Bronchial epithelial cell (primary cell): ENCODE measurements at regions not wholly inside any gene's neighbourhood (a gene's known extent, or its start where the extent isn't known, plus 50 kb on each side); places are given as distances from the start of the nearest gene placed in this dataset.

Experiments
- DNase-seq: peaks from one replicate; pipeline ENCODE4 v3.0.0-alpha.2; 2010; ENCODE audit warnings: low read depth
- FAIRE-seq: peaks from 2 replicates; lab custom pipeline; 2011; peaks lifted over from hg19 to GRCh38; lab: Jason Lieb, UNC
- H3K27me3 ChIP-seq: 2 replicates; pipeline ENCODE4 v1.5.1; 2011; ENCODE audit warnings: low read length; ENCODE audit not compliant: control insufficient read depth, insufficient read depth
- H3K36me3 ChIP-seq: 2 replicates; pipeline ENCODE4 v1.5.1; 2011; ENCODE audit warnings: low read length; ENCODE audit not compliant: control insufficient read depth, insufficient read depth
- H3K4me3 ChIP-seq: 2 replicates; pipeline ENCODE4 v1.5.1; 2011; ENCODE audit warnings: mild to moderate bottlenecking, low read depth, low read length, control low read depth
- CTCF ChIP-seq: IDR thresholded peaks from 2 replicates; pipeline ENCODE4 v1.5.1; 2011; ENCODE audit warnings: mild to moderate bottlenecking, moderate library complexity, low read length, control low read depth, inconsistent platforms; ENCODE audit not compliant: insufficient read depth, severe bottlenecking

DNA sequence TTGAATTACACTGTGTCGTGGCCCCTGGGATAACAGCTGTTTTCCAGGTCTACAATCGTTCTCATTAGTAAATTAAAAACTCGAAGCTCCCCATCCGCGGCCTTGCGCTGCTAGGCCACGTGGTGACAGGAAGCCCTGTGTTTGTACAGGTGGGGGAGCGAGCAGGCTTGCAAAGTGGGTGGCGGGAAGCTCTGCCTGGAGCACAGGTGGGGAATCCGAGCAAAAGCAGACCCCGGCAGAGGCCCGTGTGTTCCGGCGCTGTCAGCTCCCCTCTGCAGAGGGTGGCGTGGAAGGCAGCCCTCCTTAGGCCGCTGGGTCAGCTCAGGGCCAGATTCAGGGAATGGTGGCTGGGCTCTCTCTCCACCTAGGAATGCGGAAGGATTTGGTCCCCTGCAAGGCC is 59.5 kb upstream of the ERCC6L2 start:
- no peak for FAIRE-seq
- DNase-seq, result no peak
- TF ChIP-seq CTCF, result no peak

DNA sequence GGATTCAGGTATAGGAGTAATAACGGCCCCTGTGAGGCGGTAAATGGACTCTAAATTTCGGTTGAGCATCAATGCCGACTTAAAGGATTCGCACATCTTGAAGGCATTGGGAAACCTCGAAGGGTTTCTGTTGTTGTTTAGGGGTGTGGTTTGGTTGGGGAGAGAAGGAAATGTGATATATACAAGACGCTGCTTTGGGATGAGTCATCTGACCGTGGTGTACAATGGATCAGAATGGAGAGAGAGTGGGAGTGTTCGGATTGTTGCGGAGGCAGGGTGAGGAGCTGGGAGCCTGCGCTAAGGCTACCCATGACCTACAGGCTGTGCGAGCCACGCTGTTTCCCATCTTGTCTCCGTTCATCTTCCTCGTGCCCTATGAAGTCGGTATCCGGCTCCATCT is 60.4 kb upstream of the ERCC6L2 start:
- no peak for TF ChIP-seq CTCF
- H3K36me3 ChIP-seq, result no peaks in the 10 kb centered on the region
- no peaks in the 10 kb centered on the region for H3K27me3 ChIP-seq
- FAIRE-seq, result no peak
- peak; percentile 10 for DNase-seq
- H3K4me3 ChIP-seq, result no peak overlapping the region

More for the DNA sequence above, 59.5 kb upstream of the ERCC6L2 start:
- Histone ChIP-seq H3K4me3 (no peak overlapping the region), H3K27me3 (no peaks in the 10 kb centered on the region), H3K36me3 (no peaks in the 10 kb centered on the region)

DNA sequence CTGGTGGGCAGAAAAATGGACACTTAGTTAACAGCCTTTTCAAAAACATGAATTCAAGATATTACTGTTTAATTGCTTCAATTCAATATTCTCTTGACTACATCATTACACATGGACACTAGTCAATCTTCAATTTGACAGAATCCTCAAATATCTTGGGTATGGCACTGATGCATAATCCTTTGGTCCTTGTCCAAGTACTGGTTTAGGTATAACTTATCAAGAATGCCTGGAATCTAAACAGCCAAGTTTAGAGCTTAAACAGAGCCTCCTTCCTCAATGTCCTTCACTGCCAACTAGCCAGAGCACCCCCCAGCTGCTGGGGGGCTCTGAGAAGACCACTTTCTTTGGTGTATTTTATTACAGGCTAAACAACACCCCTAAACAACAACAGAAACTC is 61.6 kb upstream of the ERCC6L2 start:
- Histone ChIP-seq H3K36me3 (no peaks in the 10 kb centered on the region), H3K27me3 (no peaks in the 10 kb centered on the region), H3K4me3 (no peak overlapping the region)
- FAIRE-seq, result no peak
- no peak for TF ChIP-seq CTCF
- no peak for DNase-seq

- no peak for TF ChIP-seq CTCF
- H3K27me3 ChIP-seq, result no peaks in the 10 kb centered on the region
- FAIRE-seq (no peak), DNase-seq (peak; percentile 21)
- H3K4me3 ChIP-seq, result no peak overlapping the region
- no peaks in the 10 kb centered on the region for H3K36me3 ChIP-seq
Measured at GRCh38 chr9:95810814-95811213, 64.7 kb upstream of the ERCC6L2 start.

GRCh38 chr9:95810133-95810532 is 65.4 kb upstream of the ERCC6L2 start:
- H3K4me3 ChIP-seq, result no peak overlapping the region
- H3K27me3 ChIP-seq, result no peaks in the 10 kb centered on the region
- H3K36me3 ChIP-seq, result no peaks in the 10 kb centered on the region
- no peak for FAIRE-seq
- no peak for DNase-seq
- no peak for TF ChIP-seq CTCF

DNA sequence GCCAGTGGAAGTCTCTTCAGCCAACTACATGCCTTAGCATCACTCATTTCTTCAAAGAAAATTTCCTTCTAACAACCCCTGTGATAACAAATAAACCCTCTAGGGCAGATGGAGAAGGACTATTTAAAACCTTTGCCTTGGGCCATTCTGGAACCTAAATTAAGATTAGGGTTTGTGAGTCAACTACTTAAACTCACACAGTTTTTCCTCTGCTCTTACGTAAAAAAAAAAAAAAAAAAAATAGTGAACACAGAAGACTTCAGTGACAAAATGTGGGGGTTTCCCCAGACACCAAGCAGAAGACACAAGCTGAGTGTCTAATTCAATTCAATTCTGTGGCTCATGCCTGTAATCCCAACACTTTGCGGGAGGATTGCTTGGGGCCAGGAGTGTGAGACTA is 65.8 kb upstream of the ERCC6L2 start:
- FAIRE-seq, result no peak
- no peak for TF ChIP-seq CTCF

More for the DNA sequence above, 65.8 kb upstream of the ERCC6L2 start:
- no peaks in the 10 kb centered on the region for H3K27me3 ChIP-seq
- H3K36me3 ChIP-seq, result no peaks in the 10 kb centered on the region
- no peak for DNase-seq
- no peak overlapping the region for H3K4me3 ChIP-seq
